Loucy (cell line): ENCODE measurements at regions not wholly inside any gene's neighbourhood (a gene's known extent, or its start where the extent isn't known, plus 50 kb on each side); places are given as distances from the start of the nearest gene placed in this dataset.

Source experiments
- CTCF ChIP-seq: fragments of 200-600 bp; sonication (generic); conservative IDR thresholded peaks from 2 replicates; pipeline ENCODE4 v1.5.1; 2014; ENCODE audit warnings: mild to moderate bottlenecking, antibody characterized with exemption, low read length
- EZH2phosphoT487 ChIP-seq: fragments of 200-600 bp; IDR thresholded peaks from 2 replicates; pipeline ENCODE4 v1.6.1; 2018; ENCODE audit warnings: antibody characterized with exemption, mild to moderate bottlenecking, moderate library complexity, borderline replicate concordance

GRCh38 chr6:15809367-15809766, 146.5 kb upstream of the DTNBP1 start:
- TF ChIP-seq CTCF = no peak
- no peak for TF ChIP-seq EZH2phosphoT487
